ENCODE measurements at regions not wholly inside any gene's neighbourhood (a gene's known extent, or its start where the extent isn't known, plus 50 kb on each side); places are given as distances from the start of the nearest gene placed in this dataset.
"Not testable (repeated sequence)": the region's sequence is repeated elsewhere in the genome, so short reads cannot be mapped to it uniquely, and the experiment has no call there.

DNA sequence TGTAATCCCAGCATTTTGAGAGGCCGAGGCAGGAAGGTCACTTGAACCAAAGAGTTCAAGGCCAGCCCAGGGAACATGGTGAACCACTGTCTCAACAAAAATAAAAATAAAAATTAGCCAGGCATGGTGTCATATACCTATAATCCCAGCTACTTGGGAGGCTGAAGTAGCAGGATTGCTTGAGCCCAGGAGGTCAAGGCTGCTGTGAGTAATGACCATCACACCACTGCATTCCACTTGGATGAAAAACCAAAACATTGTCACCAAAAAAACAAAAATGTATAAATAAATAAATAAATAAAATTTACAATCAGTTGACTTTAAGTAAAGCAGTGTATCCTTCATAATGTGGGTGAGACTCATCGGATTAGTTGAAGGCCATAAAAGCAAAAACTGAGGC is 541.4 kb downstream of the CSNK1G3 start:
- DNase-seq = no peak

GRCh38 chr5:124052201-124052600 is 540.2 kb downstream of the CSNK1G3 start:
- no peak for DNase-seq

DNA sequence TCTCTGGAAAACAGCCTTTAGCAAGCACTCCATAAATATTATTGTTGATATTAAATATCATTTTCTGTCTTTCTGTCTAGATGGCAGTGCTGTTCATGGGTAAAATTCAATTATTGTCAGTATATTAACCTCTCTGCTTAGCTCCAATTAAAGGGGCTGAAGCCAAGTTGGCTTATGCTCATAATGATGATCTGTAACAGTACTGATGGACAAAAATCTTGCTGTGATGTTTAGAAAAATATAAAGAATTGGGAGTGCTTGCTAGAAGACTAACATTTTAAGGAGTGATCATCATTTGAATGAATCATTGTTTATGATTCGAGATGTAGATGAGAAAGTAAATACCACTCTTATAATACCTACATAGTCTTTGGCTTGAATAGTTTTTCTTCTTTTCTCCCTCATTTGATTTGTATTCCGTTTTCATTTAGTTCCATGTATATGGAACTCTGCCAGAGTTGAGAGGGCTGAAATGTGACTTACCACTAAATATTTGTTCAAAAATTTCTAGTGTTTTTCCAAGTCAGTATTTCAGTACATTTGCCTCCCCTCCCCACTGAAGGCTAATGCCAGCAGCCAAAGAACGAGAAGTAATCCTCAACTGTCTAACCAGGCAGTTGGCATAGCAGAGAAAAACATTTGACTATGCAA is 538.3 kb downstream of the CSNK1G3 start:
- DNase-seq = no peak

- no peak for DNase-seq
These were observed 533.4 kb downstream of the CSNK1G3 start for GRCh38 chr5:124045412-124045811.

DNA sequence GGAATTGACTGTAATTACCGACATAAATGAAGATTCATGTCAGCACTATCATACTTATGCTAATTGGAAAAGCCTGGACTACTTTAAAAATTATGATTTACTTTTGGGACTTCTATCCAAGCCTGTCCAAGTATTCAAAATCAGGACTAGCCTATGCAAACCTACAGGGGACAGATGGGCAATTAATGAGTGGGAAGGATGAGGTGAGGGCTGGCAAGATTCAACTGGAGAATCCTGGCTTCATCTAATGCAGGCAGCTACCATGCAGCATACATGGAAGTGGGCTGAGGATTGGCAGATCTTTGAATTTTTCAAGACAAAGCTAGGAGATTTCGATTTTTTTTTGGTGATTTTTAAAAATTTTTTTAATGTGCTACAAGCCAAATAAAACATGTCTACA is 532.6 kb downstream of the CSNK1G3 start:
- no peak for DNase-seq

- DNase-seq = no peak
These were observed 531.5 kb downstream of the CSNK1G3 start for GRCh38 chr5:124043456-124043855.

- peak; percentile 52 for DNase-seq
These were observed 528.8 kb downstream of the CSNK1G3 start for GRCh38 chr5:124040799-124041198.

GRCh38 chr5:124039410-124039809 is 527.4 kb downstream of the CSNK1G3 start:
- no peak for DNase-seq

GRCh38 chr5:124036786-124037185 is 524.8 kb downstream of the CSNK1G3 start:
- DNase-seq = no peak

- no peak for DNase-seq
These were observed 523.0 kb downstream of the CSNK1G3 start for GRCh38 chr5:124034963-124035362.

GRCh38 chr5:124034083-124034700 is 522.2 kb downstream of the CSNK1G3 start:
- DNase-seq = no peak

DNA sequence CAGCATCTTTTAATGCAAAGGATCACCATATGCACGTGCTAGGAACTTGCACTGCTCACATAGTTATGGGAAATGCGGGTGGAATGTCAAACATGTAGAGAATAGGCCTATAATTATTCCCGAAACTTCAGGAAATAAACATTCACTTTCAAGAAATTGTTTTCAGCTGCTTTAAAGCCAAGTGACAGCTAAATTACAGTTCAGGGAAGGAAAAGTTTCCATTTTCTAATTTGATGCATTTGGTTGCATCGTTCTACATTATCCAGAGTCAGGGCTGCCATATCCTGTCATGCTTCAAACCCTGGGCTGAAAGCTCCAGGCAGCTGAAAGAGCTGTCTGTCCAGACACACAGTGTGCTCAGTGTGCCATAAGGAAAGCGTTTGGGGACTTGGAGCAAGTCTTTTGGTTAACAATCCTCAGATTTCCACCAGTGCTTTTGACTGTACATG is 518.1 kb downstream of the CSNK1G3 start:
- peak; percentile 30 for DNase-seq

DNA sequence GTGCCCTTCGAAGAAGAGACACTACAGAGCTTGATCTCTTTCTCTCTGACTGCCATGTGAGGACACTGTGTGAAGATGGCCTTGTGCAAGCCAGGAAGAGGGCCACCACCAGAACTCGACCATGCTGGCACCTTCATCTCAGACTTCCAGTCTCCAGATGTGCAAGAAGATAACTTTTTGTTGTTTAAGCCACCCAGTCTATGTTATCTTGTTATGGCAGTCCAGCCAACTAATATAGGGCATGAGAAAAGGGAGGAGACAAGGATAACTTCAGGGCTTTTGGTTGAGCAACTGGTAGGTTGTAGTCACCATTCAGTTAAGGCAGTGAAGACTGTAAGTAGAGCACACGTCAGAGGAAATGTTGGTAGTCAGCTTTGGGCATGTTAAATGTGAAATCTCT is 515.5 kb downstream of the CSNK1G3 start:
- DNase-seq = no peak

GRCh38 chr5:124025306-124025845 is 513.4 kb downstream of the CSNK1G3 start:
- no peak for DNase-seq

DNA sequence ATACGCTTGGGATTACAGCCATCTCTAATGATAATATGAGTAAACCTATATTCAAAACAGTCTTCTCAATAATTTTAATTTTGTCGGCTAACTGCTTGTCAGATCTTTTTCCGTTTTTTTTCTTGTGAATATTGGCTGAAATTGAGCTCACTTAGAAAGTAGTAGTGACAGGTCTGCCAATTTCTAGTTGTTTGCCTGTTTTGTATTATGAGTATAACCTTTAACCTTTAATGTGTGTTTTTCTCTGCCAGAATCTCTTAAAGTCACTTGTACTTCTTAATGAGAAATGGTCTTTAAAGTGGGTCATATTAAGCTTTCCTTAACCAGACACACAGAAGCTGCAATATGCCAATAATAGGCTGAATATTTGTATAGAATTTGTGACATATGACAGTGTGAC is 511.0 kb downstream of the CSNK1G3 start:
- no peak for DNase-seq

DNA sequence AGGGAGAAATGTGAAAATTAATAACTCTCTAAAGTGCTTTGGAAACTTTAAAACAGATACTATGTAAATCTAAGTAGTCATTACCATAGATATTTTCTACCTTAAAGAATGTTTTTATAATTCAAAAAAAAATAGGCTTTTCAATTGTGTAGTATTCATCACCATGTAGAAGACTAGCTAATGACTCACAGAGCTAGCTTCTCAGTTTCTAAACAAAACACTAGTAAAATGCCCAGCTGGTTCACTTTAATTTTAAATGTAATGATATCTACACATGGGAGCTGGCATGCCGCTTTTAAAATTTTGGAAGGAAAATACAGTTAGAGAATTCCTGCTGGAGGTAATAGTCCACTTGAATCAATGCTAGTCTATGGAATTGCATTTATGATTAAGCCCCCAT is 509.8 kb downstream of the CSNK1G3 start:
- DNase-seq = peak; percentile 16

GRCh38 chr5:124021066-124021641 is 509.2 kb downstream of the CSNK1G3 start:
- no peak for DNase-seq

GRCh38 chr5:124017321-124017720 is 505.3 kb downstream of the CSNK1G3 start:
- DNase-seq = not testable (repeated sequence)

DNA sequence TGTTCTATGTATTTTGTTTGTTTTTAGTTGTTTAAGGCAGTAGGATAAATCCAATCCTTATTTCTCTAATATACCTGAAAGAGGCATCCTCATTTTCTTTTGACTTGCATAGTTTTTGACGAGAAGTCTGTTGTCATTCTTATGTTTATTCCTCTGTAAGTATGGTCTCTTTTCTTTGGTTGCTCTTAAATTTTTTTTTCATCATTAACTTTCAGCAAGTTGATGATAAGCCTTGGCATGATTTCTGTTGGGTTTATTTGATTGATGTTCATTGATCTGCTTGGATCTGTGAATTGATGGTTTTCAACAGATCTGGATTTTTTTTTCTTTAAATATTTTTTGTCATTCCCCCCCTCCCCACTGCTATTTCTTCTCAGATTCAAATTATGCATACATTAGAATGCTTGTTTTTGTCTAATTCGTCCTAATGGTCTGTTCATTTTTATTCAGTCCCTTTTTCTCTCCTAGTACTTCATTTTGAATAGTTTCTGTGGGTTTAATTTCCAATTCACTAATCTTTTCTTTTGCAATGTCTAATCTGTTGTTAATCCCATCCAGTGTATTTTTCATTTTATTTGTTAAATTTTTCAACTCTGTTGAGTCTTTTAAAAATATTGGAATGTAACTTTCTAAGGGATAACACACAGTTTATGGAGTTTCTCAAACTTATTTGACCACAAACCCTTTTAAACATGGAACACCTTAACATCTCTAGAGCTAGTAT is 495.9 kb downstream of the CSNK1G3 start:
- peak; percentile 20 for DNase-seq

DNA sequence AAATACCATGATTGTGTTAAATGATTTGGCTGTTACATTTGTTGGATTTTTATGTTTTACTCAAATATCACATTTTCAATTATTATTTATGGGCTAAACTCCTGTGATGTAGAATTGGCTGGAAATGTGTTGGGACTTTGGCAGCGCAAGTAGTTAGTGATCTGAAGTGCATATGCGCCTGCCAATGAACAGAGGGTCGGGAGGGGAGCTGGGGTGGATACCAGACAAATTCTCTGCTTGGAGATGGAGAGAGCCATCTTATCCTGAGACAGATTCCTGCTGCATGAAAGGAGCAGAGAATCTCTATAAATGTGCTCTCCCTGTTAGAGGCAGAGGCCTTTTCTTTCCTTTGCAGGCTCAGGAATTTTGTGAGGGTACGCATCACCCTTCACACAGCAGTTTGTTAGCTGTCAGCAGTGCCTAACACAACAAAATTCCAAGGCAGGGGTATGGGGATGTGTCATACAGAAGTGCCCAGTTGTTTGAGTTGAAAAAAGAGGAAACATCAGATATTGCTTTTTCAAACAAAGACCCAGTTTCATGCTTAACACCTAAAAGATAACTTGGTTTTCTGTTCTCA is 489.1 kb downstream of the CSNK1G3 start:
- DNase-seq = peak; percentile 47

GRCh38 chr5:124000538-124000937 is 488.6 kb downstream of the CSNK1G3 start:
- DNase-seq = no peak

GRCh38 chr5:123997462-123998215 is 485.7 kb downstream of the CSNK1G3 start:
- peak; percentile 92 for DNase-seq
